Large intestine (tissue), 3 donors: ENCODE measurements at regions not wholly inside any gene's neighbourhood (a gene's known extent, or its start where the extent isn't known, plus 50 kb on each side); places are given as distances from the start of the nearest gene placed in this dataset.

Source experiments
- DNase-seq, 2 donors: peaks; one replicate each; pipeline versions ENCODE4 v3.0.0 to v3.0.0-alpha.2; 2013
- H3K27ac ChIP-seq: one replicate; pipeline ENCODE4 v1.5.1; 2013; ENCODE audit warnings: low read length
- H3K27me3 ChIP-seq: 2 replicates; pipeline ENCODE4 v1.6.1; 2013; ENCODE audit warnings: low read length; ENCODE audit not compliant: control insufficient read depth, insufficient read depth
- H3K36me3 ChIP-seq: 2 replicates; pipeline ENCODE4 v1.6.1; 2013; ENCODE audit warnings: low read length; ENCODE audit not compliant: control insufficient read depth, insufficient read depth
- H3K4me1 ChIP-seq: one replicate; pipeline ENCODE4 v1.6.1; 2013; ENCODE audit warnings: low read length; ENCODE audit not compliant: control insufficient read depth, insufficient read depth
- H3K4me3 ChIP-seq: one replicate; pipeline ENCODE4 v1.5.1; 2013; ENCODE audit warnings: low read length
- H3K9me3 ChIP-seq: one replicate; pipeline ENCODE4 v1.6.1; 2013; ENCODE audit warnings: mild to moderate bottlenecking, low read depth, low read length, moderate library complexity; ENCODE audit not compliant: control insufficient read depth
- WGBS: methylation state at CpG from one replicate; pipeline ENCODE4 v1.1.5; 2013; ENCODE audit warnings: low lambda C conversion rate; ENCODE audit not compliant: insufficient coverage; 5-methylcytosine and 5-hydroxymethylcytosine counted together

DNA sequence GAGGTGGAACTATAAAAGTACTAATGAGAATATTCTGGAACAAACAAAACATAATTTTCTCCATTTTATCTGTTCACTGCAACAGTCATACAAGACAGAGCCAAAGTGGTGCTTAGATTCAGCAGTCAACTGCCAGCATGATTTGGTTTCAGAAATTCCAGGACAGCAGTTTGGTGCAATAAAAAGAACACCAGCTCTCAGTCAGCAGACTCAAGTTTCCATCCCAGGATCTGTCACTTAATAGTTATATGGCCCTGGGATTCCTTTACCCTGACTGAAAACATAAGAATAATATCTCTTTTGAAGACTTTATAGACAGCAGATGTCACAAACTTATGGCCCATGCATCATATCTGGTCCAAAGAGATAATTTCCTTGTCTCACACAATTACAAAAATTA lies 92.8 kb upstream of the RASEF start:
- H3K9me3 ChIP-seq, result no peaks in the 10 kb centered on the region
- no peaks in the 10 kb centered on the region for H3K36me3 ChIP-seq
- no peaks in the 10 kb centered on the region for H3K27me3 ChIP-seq
- H3K4me3 ChIP-seq, result no peak overlapping the region
- H3K27ac ChIP-seq, result peak overlapping the region; percentile 70
- no peak for DNase-seq
- peaks cover 13% of the 10 kb centered on the region for H3K4me1 ChIP-seq

DNA sequence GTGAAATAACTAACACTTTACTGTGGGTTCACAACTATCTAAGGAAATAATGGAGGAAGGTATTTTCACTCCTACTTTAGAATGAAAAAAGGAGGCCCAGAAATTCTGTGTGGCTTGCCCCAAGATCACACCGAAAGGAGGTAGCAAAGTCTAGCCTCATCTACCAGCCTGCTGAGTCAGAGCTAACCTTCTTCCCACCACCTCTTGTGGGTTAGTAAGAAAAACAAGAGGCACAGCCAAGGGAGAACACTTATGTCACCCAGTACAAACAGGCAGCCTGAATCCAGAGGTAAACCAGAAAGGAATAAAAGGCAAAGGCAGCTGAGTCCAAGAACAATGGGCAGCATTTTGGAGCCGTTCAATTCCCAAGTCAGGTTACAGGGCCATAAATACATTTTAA lies 91.9 kb upstream of the RASEF start:
- no peaks in the 10 kb centered on the region for H3K9me3 ChIP-seq
- H3K4me1 ChIP-seq, result peaks cover 13% of the 10 kb centered on the region
- WGBS, result no CpG with 5 or more reads among the region's 2 CpGs
- H3K27me3 ChIP-seq, result no peaks in the 10 kb centered on the region
- peak in 1 of 2 donors; percentile 37 for DNase-seq
- H3K4me3 ChIP-seq, result no peak overlapping the region
- peak overlapping the region; percentile 70 for H3K27ac ChIP-seq
- H3K36me3 ChIP-seq, result no peaks in the 10 kb centered on the region

DNA sequence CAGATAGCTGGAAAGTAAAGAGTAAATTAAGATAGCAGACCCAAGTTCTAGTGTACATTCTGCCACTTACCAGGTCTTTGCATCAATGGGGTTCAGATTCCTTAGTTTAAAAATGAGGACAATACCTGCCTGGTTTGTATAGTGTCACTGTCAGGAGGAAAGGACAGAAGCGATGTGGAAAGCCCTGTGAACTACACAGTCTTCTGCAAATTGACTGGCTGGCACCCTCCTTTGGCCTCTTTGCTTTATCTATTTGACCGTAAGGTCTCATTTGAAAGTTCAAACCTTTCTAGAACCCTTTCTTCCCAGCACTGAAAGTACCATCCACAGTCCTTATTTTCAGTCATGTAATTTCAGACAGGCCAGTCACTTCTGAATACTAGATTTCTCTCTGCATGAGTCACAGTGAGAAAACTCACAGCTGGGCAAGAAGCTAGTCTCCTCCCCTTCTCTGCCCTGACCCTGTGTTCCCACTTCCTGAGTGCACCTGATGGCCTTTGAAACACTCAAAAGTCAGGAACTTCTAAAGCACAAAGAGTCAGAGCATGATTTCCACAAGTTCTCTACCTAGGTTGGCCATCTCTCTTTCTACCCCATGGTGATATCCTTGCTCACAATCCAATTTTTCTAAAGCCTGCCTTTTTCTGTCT lies 91.3 kb upstream of the RASEF start:
- no CpG with 5 or more reads among the region's 2 CpGs for WGBS
- H3K4me3 ChIP-seq, result no peak overlapping the region
- peak; percentile 52 to 80 for DNase-seq
- no peaks in the 10 kb centered on the region for H3K36me3 ChIP-seq
- H3K4me1 ChIP-seq, result peaks cover 13% of the 10 kb centered on the region
- H3K9me3 ChIP-seq, result no peaks in the 10 kb centered on the region
- H3K27ac ChIP-seq, result peak overlapping the region; percentile 70
- no peaks in the 10 kb centered on the region for H3K27me3 ChIP-seq

DNA sequence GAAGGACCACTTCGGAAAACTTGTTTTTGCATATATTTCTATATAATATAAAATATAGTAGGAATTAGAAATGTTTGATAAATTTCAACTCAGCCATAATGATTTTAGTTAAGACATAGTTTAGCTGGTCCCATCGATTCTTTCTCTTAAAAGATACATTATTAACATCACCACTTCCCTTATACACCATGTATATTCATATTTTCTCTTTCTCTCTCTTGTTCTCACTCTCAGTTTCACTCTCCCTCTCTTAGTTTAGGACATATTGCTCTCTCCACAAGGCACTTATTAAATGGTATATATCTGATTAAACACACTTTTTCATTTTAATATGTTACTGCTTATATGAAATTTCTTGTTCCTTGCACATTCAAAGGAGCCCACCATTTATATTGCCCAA lies 90.1 kb upstream of the RASEF start:
- H3K27ac ChIP-seq, result no peak overlapping the region
- H3K4me1 ChIP-seq, result peaks cover 13% of the 10 kb centered on the region
- DNase-seq, result no peak
- no peaks in the 10 kb centered on the region for H3K36me3 ChIP-seq
- no peaks in the 10 kb centered on the region for H3K27me3 ChIP-seq
- H3K9me3 ChIP-seq, result no peaks in the 10 kb centered on the region
- 100% methylated on average over 1 of the region's 2 CpGs for WGBS
- no peak overlapping the region for H3K4me3 ChIP-seq

DNA sequence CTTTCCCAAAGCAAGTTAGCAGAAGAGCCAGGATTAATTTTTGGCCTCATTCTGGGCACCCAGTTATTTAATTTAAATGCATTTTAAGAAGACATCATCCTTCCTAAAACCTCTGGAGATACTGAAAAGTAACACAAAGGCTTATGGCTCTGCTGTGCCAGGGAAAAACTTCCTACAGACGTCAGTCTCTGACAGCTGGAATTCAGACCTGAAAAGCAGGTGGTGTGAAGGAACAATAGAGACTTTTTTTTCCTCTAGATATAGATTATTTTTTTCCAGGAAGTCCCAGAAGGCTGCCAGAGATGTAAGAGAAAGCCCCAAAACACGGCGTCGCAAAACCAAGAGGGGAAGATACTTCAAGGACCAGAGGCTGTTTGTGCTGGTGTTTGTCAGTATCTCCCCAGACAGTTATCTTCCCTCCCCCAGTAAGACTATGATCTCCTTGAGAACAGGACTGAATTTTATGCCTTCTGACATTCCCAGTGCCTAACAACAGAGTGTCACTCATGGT lies 88.7 kb upstream of the RASEF start:
- peaks cover 13% of the 10 kb centered on the region for H3K4me1 ChIP-seq
- no peaks in the 10 kb centered on the region for H3K9me3 ChIP-seq
- no peaks in the 10 kb centered on the region for H3K36me3 ChIP-seq
- no peak overlapping the region for H3K4me3 ChIP-seq
- WGBS, result no CpG with 5 or more reads among the region's 4 CpGs
- H3K27me3 ChIP-seq, result no peaks in the 10 kb centered on the region
- no peak overlapping the region for H3K27ac ChIP-seq
- DNase-seq, result no peak

DNA sequence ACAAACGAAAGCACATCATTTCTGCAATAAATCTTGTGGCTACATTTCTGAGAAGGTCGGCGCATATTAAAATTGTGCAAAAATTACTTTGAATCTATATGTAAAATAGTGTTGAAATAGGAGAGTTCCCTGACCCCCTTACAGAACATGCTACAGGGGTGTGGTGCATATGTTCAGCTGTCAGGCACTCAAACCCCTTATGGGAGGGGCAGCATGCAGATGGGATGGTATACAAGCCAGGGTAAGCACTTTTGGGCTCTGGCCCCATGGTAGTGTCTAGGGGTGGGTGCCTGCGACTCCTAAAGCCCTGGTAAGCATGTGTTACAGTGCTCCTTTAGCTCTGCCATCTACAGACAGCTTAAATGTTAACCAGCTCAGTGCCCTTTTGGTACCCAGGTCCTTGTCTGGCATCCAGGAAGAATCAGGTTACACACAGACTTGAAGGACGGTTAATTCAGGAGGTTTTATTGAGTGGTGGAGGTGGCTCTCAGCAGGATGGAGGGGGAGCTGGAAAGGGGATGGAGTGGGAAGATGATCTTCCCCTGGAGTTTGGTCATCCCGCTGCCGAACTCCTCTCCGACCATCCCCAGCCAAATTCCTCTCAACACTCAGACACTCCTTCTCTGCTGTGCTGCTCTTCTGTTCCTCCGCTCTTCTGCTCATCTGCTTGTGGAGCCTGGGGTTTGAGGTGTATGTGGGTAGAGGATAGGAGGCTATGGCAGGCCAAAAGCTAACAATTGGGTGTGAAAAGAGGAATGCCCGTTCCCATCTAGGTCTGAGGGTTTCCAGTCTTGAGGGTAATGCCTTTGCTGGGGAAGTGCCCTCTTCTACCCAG lies 84.6 kb upstream of the RASEF start:
- Histone ChIP-seq H3K27ac (no peak overlapping the region), H3K9me3 (no peaks in the 10 kb centered on the region), H3K4me1 (no peaks in the 10 kb centered on the region), H3K27me3 (no peaks in the 10 kb centered on the region), H3K4me3 (no peak overlapping the region), H3K36me3 (no peaks in the 10 kb centered on the region)
- WGBS, result no CpG with 5 or more reads among the region's 10 CpGs
- DNase-seq, result no peak

DNA sequence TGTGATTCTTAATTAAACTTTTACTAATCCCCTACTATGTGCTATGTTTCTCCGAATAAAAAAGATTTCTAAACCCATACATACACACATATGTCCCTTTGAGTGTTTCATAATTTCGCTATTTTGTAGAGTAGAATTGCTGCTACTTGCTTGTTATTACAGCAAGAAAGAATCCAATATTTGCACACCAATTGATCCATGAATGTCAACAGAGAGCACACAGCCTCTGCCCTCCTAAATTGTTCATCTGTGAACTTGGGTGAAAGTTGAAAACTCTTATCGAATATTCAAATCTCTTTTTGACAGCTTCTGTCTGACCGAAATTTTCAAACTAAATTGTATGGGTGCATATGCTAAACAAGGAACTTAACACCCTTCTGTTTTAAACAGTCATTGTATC lies 83.4 kb upstream of the RASEF start:
- DNase-seq, result no peak
- WGBS, result 100% methylated on average over 1 of the region's 4 CpGs
- Histone ChIP-seq H3K27ac (no peak overlapping the region), H3K9me3 (no peaks in the 10 kb centered on the region), H3K4me1 (no peaks in the 10 kb centered on the region), H3K36me3 (no peaks in the 10 kb centered on the region), H3K27me3 (no peaks in the 10 kb centered on the region), H3K4me3 (no peak overlapping the region)

DNA sequence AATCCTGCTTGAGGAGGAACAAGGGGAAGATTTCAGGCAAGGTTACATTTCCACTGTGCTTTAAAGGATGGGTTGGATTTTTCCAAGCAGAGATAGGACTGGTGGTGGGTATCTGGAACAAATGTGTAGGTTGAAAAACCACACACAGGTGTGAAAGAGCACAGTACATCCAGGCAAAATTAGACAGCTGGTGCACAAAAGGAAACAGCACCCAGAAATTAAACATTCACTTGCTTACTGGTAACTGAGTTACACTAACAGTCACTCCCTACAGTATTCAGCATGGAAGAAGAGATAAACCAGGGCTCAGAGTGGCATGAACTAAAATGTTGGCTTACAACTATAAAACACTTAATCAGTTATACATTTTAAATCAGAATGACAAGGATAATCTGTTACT lies 81.5 kb upstream of the RASEF start:
- no peaks in the 10 kb centered on the region for H3K27me3 ChIP-seq

DNA sequence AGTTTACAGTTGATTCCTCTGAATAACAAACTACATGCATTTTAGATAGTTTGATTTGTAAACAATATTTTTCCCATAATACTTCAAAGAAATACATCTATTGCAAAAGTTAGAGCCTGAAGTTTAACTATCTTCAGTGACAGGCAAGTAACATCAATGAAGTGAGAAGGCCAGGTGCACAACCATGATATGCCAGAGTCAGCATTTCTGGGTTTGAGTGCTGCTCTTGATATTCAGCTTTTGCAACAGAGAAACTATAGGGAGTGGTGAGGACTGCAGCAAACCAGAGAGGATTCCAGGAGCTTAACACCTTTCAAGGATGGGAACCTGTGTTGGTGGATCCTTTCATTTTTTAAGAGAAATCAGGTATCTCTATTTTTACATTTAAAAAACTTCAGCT lies 79.4 kb upstream of the RASEF start:
- no peak overlapping the region for H3K4me3 ChIP-seq
- no peak for DNase-seq
- no peak overlapping the region for H3K27ac ChIP-seq
- no peaks in the 10 kb centered on the region for H3K9me3 ChIP-seq
- H3K36me3 ChIP-seq, result no peaks in the 10 kb centered on the region
- H3K27me3 ChIP-seq, result no peaks in the 10 kb centered on the region
- H3K4me1 ChIP-seq, result no peaks in the 10 kb centered on the region

More for the DNA sequence above, 81.5 kb upstream of the RASEF start:
- no peaks in the 10 kb centered on the region for H3K4me1 ChIP-seq
- no peak overlapping the region for H3K4me3 ChIP-seq
- no peak for DNase-seq
- no peak overlapping the region for H3K27ac ChIP-seq
- no peaks in the 10 kb centered on the region for H3K9me3 ChIP-seq
- no peaks in the 10 kb centered on the region for H3K36me3 ChIP-seq

DNA sequence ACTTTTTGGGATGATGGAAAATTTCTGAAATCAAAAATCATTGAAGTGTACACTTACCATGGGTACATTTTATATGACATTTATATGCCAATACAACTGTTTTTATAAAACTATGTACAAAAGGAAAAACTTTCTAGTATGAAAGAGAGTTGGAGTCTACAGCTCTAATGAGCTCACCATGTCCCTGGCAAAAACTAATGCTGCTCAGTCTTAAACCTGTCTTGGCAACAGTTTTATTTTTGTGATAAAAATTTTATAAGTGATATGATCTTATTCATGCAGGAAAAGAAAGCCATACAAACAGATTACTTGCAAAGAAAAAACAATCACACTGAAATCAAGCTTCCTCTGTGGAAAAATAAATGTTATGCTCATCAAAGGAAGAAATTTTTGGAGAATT lies 78.9 kb upstream of the RASEF start:
- H3K36me3 ChIP-seq, result no peaks in the 10 kb centered on the region
- no peak for DNase-seq
- H3K4me1 ChIP-seq, result no peaks in the 10 kb centered on the region
- no peaks in the 10 kb centered on the region for H3K9me3 ChIP-seq
- H3K27me3 ChIP-seq, result no peaks in the 10 kb centered on the region
- no peak overlapping the region for H3K27ac ChIP-seq
- H3K4me3 ChIP-seq, result no peak overlapping the region

DNA sequence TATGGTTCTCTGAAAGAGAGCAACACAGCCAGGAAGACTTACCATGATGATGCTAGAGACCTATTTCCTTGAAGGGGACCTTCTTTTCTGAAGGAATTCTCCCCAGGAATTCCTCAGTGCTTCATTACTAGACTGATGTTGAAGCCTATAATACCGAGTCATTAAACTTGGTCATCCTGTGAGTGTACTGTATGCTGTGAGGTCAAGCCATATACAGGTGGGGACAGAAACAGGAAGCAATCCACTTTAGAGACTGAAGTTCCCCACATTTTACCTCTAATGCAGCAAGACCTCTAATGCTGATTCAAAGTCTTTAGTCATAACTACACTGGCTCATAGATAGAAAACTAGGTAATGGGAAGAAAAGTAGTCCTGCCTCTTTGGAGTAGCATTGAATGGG lies 77.1 kb upstream of the RASEF start:
- Histone ChIP-seq H3K9me3 (no peaks in the 10 kb centered on the region), H3K4me1 (no peaks in the 10 kb centered on the region), H3K27me3 (no peaks in the 10 kb centered on the region), H3K4me3 (no peak overlapping the region), H3K36me3 (no peaks in the 10 kb centered on the region), H3K27ac (no peak overlapping the region)
- DNase-seq, result no peak
- WGBS, result no CpG with 5 or more reads among the region's 1 CpG
